OCI-LY3 (cell line): ENCODE measurements at regions not wholly inside any gene's neighbourhood (a gene's known extent, or its start where the extent isn't known, plus 50 kb on each side); places are given as distances from the start of the nearest gene placed in this dataset.

Source experiments
- H2AFZ ChIP-seq: fragments of 200-600, 300-600 bp; shearing (Covaris generic); 2 replicates; pipeline ENCODE4 v1.6.0; 2014; ENCODE audit warnings: antibody characterized with exemption, low read depth, low read length
- H3K27ac ChIP-seq: fragments of 200-600, 300-600 bp; sonication (generic); 2 replicates; pipeline ENCODE4 v1.5.1; 2014; ENCODE audit warnings: mild to moderate bottlenecking, low read length, moderate library complexity, mixed read lengths
- H3K27me3 ChIP-seq: fragments of 200-600, 300-600 bp; sonication (generic); 2 replicates; pipeline ENCODE4 v1.6.1; 2014; ENCODE audit warnings: low read depth, low read length, mixed read lengths
- H3K36me3 ChIP-seq: fragments of 200-600, 300-600 bp; sonication (generic); replicated peaks from 2 replicates; pipeline ENCODE3; 2014; ENCODE audit warnings: low read depth, low read length, mixed read lengths
- H3K4me1 ChIP-seq: fragments of 300-600, 200-600 bp; sonication (generic); 2 replicates; pipeline ENCODE4 v1.6.1; 2014; ENCODE audit warnings: low read length, mixed read lengths
- H3K4me2 ChIP-seq: fragments of 200-600, 300-600 bp; sonication (generic); 2 replicates; pipeline ENCODE4 v1.6.1; 2014; ENCODE audit warnings: low read length, mixed read lengths
- H3K4me3 ChIP-seq: fragments of 300-600, 200-600 bp; sonication (generic); 2 replicates; pipeline ENCODE4 v1.5.1; 2014; ENCODE audit warnings: antibody characterized with exemption, mild to moderate bottlenecking, low read length, moderate library complexity
- H3K79me2 ChIP-seq: fragments of 300-600, 200-600 bp; shearing (Covaris generic); 2 replicates; pipeline ENCODE4 v1.6.1; 2014; ENCODE audit warnings: mild to moderate bottlenecking, low read length, mixed read lengths
- H3K9ac ChIP-seq: fragments of 300-600, 200-600 bp; shearing (Covaris generic); 2 replicates; pipeline ENCODE4 v1.6.0; 2014; ENCODE audit warnings: mild to moderate bottlenecking, low read length, moderate library complexity
- H3K9me3 ChIP-seq: fragments of 200-600, 300-600 bp; shearing (Covaris generic); 2 replicates; pipeline ENCODE4 v1.6.1; 2014; ENCODE audit warnings: low read length, mixed read lengths; ENCODE audit not compliant: insufficient read depth
- H4K20me1 ChIP-seq: fragments of 200-600, 300-600 bp; sonication (generic); 2 replicates; pipeline ENCODE4 v1.6.1; 2016; ENCODE audit warnings: low read length, mixed read lengths; ENCODE audit not compliant: insufficient read depth
- CTCF ChIP-seq: fragments of 200-600, 300-600 bp; sonication (generic); IDR thresholded peaks from 2 replicates; pipeline ENCODE4 v1.5.1; 2014; ENCODE audit warnings: antibody characterized with exemption, low read length, low read depth
- EZH2phosphoT487 ChIP-seq: fragments of 200-600 bp; shearing (Covaris generic); IDR thresholded peaks from 2 replicates; pipeline ENCODE4 v1.6.1; 2018; ENCODE audit warnings: antibody characterized with exemption, mixed run types, low read depth

- no peak for TF ChIP-seq CTCF
- TF ChIP-seq EZH2phosphoT487 = no peak
- Histone ChIP-seq H2AFZ (no peak overlapping the region), H3K79me2 (no peaks in the 10 kb centered on the region), H3K4me1 (no peaks in the 10 kb centered on the region), H3K9ac (no peak overlapping the region), H3K27me3 (peaks cover 14% of the 10 kb centered on the region; the same call in 1 of the 2 replicates), H3K36me3 (no peaks in the 10 kb centered on the region), H3K4me2 (no peak overlapping the region), H4K20me1 (no peaks in the 10 kb centered on the region), H3K27ac (no peak overlapping the region), H3K4me3 (no peak overlapping the region), H3K9me3 (no peaks in the 10 kb centered on the region)
Observed at GRCh38 chr12:67726868-67727267, 78.3 kb downstream of the DYRK2 start.

GRCh38 chr12:67727702-67728666 is 79.4 kb downstream of the DYRK2 start:
- Histone ChIP-seq H3K36me3 (no peaks in the 10 kb centered on the region), H3K4me2 (no peak overlapping the region), H2AFZ (no peak overlapping the region), H3K4me1 (no peaks in the 10 kb centered on the region), H3K27ac (no peak overlapping the region), H3K27me3 (peaks cover 15% of the 10 kb centered on the region; the same call in 1 of the 2 replicates), H3K9me3 (no peaks in the 10 kb centered on the region), H3K9ac (no peak overlapping the region), H4K20me1 (no peaks in the 10 kb centered on the region), H3K4me3 (no peak overlapping the region), H3K79me2 (no peaks in the 10 kb centered on the region)
- TF ChIP-seq CTCF (no peak), EZH2phosphoT487 (no peak)

- Histone ChIP-seq H3K4me1 (no peaks in the 10 kb centered on the region), H3K9ac (no peak overlapping the region), H3K27me3 (peaks cover 15% of the 10 kb centered on the region; the same call in 1 of the 2 replicates), H3K79me2 (no peaks in the 10 kb centered on the region), H3K9me3 (no peaks in the 10 kb centered on the region), H3K36me3 (no peaks in the 10 kb centered on the region), H4K20me1 (no peaks in the 10 kb centered on the region), H3K4me3 (no peak overlapping the region), H3K27ac (no peak overlapping the region), H3K4me2 (no peak overlapping the region), H2AFZ (no peak overlapping the region)
- TF ChIP-seq CTCF (no peak), EZH2phosphoT487 (no peak)
Observed at GRCh38 chr12:67732857-67733256, 84.3 kb downstream of the DYRK2 start.

- H3K9ac ChIP-seq = no peak overlapping the region
- H4K20me1 ChIP-seq = no peaks in the 10 kb centered on the region
- no peak overlapping the region for H3K4me2 ChIP-seq
- TF ChIP-seq EZH2phosphoT487 = no peak
- no peaks in the 10 kb centered on the region for H3K36me3 ChIP-seq
- H3K27ac ChIP-seq = no peak overlapping the region
- no peak overlapping the region for H2AFZ ChIP-seq
- H3K79me2 ChIP-seq = no peaks in the 10 kb centered on the region
- no peaks in the 10 kb centered on the region for H3K4me1 ChIP-seq
- no peaks in the 10 kb centered on the region for H3K9me3 ChIP-seq
- H3K4me3 ChIP-seq = no peak overlapping the region
- peaks cover 11% of the 10 kb centered on the region; the same call in 1 of the 2 replicates for H3K27me3 ChIP-seq
Observed at GRCh38 chr12:67735868-67736267, 87.3 kb downstream of the DYRK2 start.
